HEK293 (cell line): ENCODE measurements at regions not wholly inside any gene's neighbourhood (a gene's known extent, or its start where the extent isn't known, plus 50 kb on each side); places are given as distances from the start of the nearest gene placed in this dataset.

Experiments used
- CTCF ChIA-PET: fragments of 350-600 bp; formaldehyde crosslinking; extraction: SDS; loops from one replicate; lab custom pipeline; 2021; ENCODE audit warnings: antibody characterized with exemption; lab: Yijun Ruan, JAX
- POLR2A ChIA-PET: fragments of 300-600 bp; formaldehyde crosslinking; extraction: SDS; loops from one replicate; lab custom pipeline; 2020; ENCODE audit warnings: antibody characterized with exemption, inconsistent platforms; lab: Yijun Ruan, JAX
- H3K27ac ChIP-seq: fragments of 200-500 bp; sonication (Bioruptor generic); 2 replicates; pipeline ENCODE4 v1.5.1; 2014; ENCODE audit warnings: low read depth, low read length, control low read depth, inconsistent platforms; ENCODE audit errors: extremely low read depth
- H3K36me3 ChIP-seq, 2 experiments: fragments of 200-500 bp in 1 of 2; sonication (Bioruptor generic) in 1 of 2; 1 replicate in 1 of 2; 2 replicates in 1 of 2; pipeline ENCODE4 v1.5.1; 2014 to 2017; ENCODE audit warnings: inconsistent platforms in 2 of 2, low read length in 2 of 2; ENCODE audit not compliant: control insufficient read depth in 2 of 2, insufficient read depth in 1 of 2
- H3K4me1 ChIP-seq: fragments of 200-500 bp; sonication (Bioruptor generic); 2 replicates; pipeline ENCODE4 v1.5.1; 2014; ENCODE audit warnings: mild to moderate bottlenecking, low read length, inconsistent platforms; ENCODE audit not compliant: control insufficient read depth, insufficient read depth
- H3K4me3 ChIP-seq: 2 replicates; pipeline ENCODE4 v1.5.1; 2011; ENCODE audit warnings: low read depth, mild to moderate bottlenecking, control low read depth, low read length, moderate library complexity
- H3K9me3 ChIP-seq: fragments of 200-500 bp; sonication (Bioruptor generic); 2 replicates; pipeline ENCODE4 v1.5.1; 2014; ENCODE audit warnings: low read depth, low read length, inconsistent platforms; ENCODE audit not compliant: control insufficient read depth, insufficient read depth
- GLI4 ChIP-seq: fragments of 450-650 bp; formaldehyde crosslinking; IDR thresholded peaks from 2 replicates; pipeline ENCODE4 v1.5.1; 2016; ENCODE audit warnings: missing biosample characterization, missing genetic modification characterization
- HIC1 ChIP-seq: fragments of 450-650 bp; formaldehyde crosslinking; IDR thresholded peaks from 2 replicates; pipeline ENCODE4 v1.5.1; 2016; ENCODE audit warnings: missing biosample characterization, missing genetic modification characterization
- HOXC10 ChIP-seq: sonication (generic); formaldehyde crosslinking; IDR thresholded peaks from 2 replicates; pipeline ENCODE4 v1.8.1; 2023; ENCODE audit warnings: mild to moderate bottlenecking, missing genetic modification reagents
- OSR2 ChIP-seq: fragments of 450-650 bp; formaldehyde crosslinking; IDR thresholded peaks from 2 replicates; pipeline ENCODE4 v1.5.1; 2016; ENCODE audit warnings: missing biosample characterization, missing genetic modification characterization
- PBX3 ChIP-seq: sonication (generic); formaldehyde crosslinking; IDR thresholded peaks from 2 replicates; pipeline ENCODE4 v1.8.1; 2022; ENCODE audit warnings: mild to moderate bottlenecking, moderate library complexity, missing genetic modification reagents
- PRDM4 ChIP-seq: fragments of 450-650 bp; formaldehyde crosslinking; IDR thresholded peaks from 2 replicates; pipeline ENCODE4 v1.5.1; 2017; ENCODE audit warnings: missing biosample characterization, missing genetic modification characterization
- TSHZ1 ChIP-seq: fragments of 450-650 bp; formaldehyde crosslinking; IDR thresholded peaks from 2 replicates; pipeline ENCODE4 v1.5.1; 2016; ENCODE audit warnings: missing biosample characterization, missing genetic modification characterization, borderline replicate concordance
- ZBTB11 ChIP-seq: fragments of 450-650 bp; formaldehyde crosslinking; conservative IDR thresholded peaks from 2 replicates; pipeline ENCODE4 v1.5.1; 2016; ENCODE audit warnings: low read depth, missing biosample characterization, missing genetic modification characterization
- ZBTB44 ChIP-seq: fragments of 450-650 bp; IDR thresholded peaks from 2 replicates; pipeline ENCODE4 v1.5.1; 2018; ENCODE audit warnings: missing biosample characterization, mild to moderate bottlenecking, missing genetic modification characterization
- ZBTB6 ChIP-seq: fragments of 450-650 bp; formaldehyde crosslinking; IDR thresholded peaks from 2 replicates; pipeline ENCODE4 v1.5.1; 2017; ENCODE audit warnings: missing biosample characterization, missing genetic modification characterization
- ZBTB7A ChIP-seq: fragments of 450-650 bp; formaldehyde crosslinking; IDR thresholded peaks from 2 replicates; pipeline ENCODE4 v1.5.1; 2016; ENCODE audit warnings: low read depth, missing biosample characterization, missing genetic modification characterization
- ZNF155 ChIP-seq: fragments of 450-650 bp; formaldehyde crosslinking; IDR thresholded peaks from 2 replicates; pipeline ENCODE4 v1.5.1; 2016; ENCODE audit warnings: missing biosample characterization, missing genetic modification characterization
- ZNF37A ChIP-seq: fragments of 450-650 bp; IDR thresholded peaks from 2 replicates; pipeline ENCODE4 v1.5.1; 2018; ENCODE audit warnings: missing biosample characterization, missing genetic modification characterization
- ZNF48 ChIP-seq: fragments of 450-650 bp; formaldehyde crosslinking; IDR thresholded peaks from 2 replicates; pipeline ENCODE4 v1.5.1; 2016; ENCODE audit warnings: missing biosample characterization, missing genetic modification characterization
- ZNF510 ChIP-seq: fragments of 450-650 bp; formaldehyde crosslinking; IDR thresholded peaks from 2 replicates; pipeline ENCODE4 v1.5.1; 2018; ENCODE audit warnings: mild to moderate bottlenecking, missing genetic modification characterization, missing biosample characterization; ENCODE audit not compliant: insufficient replicate concordance
- ZNF658 ChIP-seq: fragments of 450-650 bp; formaldehyde crosslinking; IDR thresholded peaks from 2 replicates; pipeline ENCODE4; 2016; ENCODE audit warnings: missing biosample characterization, missing genetic modification characterization
- ZNF707 ChIP-seq: fragments of 450-650 bp; formaldehyde crosslinking; IDR thresholded peaks from 2 replicates; pipeline ENCODE4 v1.5.1; 2016; ENCODE audit warnings: missing biosample characterization, missing genetic modification characterization
- ZSCAN23 ChIP-seq: fragments of 450-650 bp; formaldehyde crosslinking; IDR thresholded peaks from 2 replicates; pipeline ENCODE4 v1.5.1; 2016; ENCODE audit warnings: missing biosample characterization, missing genetic modification characterization

GRCh38 chr3:31140470-31140869, 246.0 kb upstream of the GADL1 start (continued):
- no peak for TF ChIP-seq TSHZ1 (tag by site-specific recombination)
- TF ChIP-seq ZNF155 (tag by site-specific recombination), result no peak
- TF ChIP-seq ZNF658 (tag by site-specific recombination), result no peak
- TF ChIP-seq ZBTB6 (tag by site-specific recombination), result no peak
- TF ChIP-seq PBX3 (CRISPR knock-in tag), result no peak
- no peak for TF ChIP-seq ZNF707 (tag by site-specific recombination)
- no peak for TF ChIP-seq ZNF48 (tag by site-specific recombination)

- CTCF ChIA-PET, result no interaction called here
- TF ChIP-seq ZBTB44 (no peak), ZNF37A (tag by site-specific recombination) (no peak), HOXC10 (no peak), ZBTB7A (tag by site-specific recombination) (no peak)
- TF ChIP-seq, all 188 proteins: peak for 0
Measured at GRCh38 chr3:31142139-31142538, 247.7 kb upstream of the GADL1 start.

GRCh38 chr3:31142543-31142942, 248.1 kb upstream of the GADL1 start:
- POLR2A ChIA-PET, result no interaction called here
- Histone ChIP-seq H3K4me1 (no peaks in the 10 kb centered on the region), H3K4me3 (no peak overlapping the region), H3K9me3 (no peaks in the 10 kb centered on the region), H3K27ac (no peak overlapping the region), H3K36me3 (no peaks in the 10 kb centered on the region)
- CTCF ChIA-PET, result no interaction called here
- TF ChIP-seq PRDM4 (tag by site-specific recombination) (no peak), HIC1 (no peak), GLI4 (no peak), ZBTB11 (tag by site-specific recombination) (no peak), ZNF510 (tag by site-specific recombination) (no peak), ZSCAN23 (tag by site-specific recombination) (no peak), OSR2 (no peak)

More at GRCh38 chr3:31142139-31142538, 247.7 kb upstream of the GADL1 start:
- H3K4me3 ChIP-seq, result no peak overlapping the region
- H3K27ac ChIP-seq, result no peak overlapping the region
- H3K4me1 ChIP-seq, result no peaks in the 10 kb centered on the region
- H3K9me3 ChIP-seq, result no peaks in the 10 kb centered on the region
- POLR2A ChIA-PET, result no interaction called here
- no peaks in the 10 kb centered on the region for H3K36me3 ChIP-seq
